HG02588 (cell line): ENCODE measurements at regions not wholly inside any gene's neighbourhood (a gene's known extent, or its start where the extent isn't known, plus 50 kb on each side); places are given as distances from the start of the nearest gene placed in this dataset.

Source experiments
- ATAC-seq: cut with Tn5 transposase; IDR thresholded peaks from one replicate; pipeline ENCODE4 v1.9.1; 2021; ENCODE audit warnings: mild to moderate bottlenecking, moderate library complexity; ENCODE audit not compliant: unreplicated experiment

DNA sequence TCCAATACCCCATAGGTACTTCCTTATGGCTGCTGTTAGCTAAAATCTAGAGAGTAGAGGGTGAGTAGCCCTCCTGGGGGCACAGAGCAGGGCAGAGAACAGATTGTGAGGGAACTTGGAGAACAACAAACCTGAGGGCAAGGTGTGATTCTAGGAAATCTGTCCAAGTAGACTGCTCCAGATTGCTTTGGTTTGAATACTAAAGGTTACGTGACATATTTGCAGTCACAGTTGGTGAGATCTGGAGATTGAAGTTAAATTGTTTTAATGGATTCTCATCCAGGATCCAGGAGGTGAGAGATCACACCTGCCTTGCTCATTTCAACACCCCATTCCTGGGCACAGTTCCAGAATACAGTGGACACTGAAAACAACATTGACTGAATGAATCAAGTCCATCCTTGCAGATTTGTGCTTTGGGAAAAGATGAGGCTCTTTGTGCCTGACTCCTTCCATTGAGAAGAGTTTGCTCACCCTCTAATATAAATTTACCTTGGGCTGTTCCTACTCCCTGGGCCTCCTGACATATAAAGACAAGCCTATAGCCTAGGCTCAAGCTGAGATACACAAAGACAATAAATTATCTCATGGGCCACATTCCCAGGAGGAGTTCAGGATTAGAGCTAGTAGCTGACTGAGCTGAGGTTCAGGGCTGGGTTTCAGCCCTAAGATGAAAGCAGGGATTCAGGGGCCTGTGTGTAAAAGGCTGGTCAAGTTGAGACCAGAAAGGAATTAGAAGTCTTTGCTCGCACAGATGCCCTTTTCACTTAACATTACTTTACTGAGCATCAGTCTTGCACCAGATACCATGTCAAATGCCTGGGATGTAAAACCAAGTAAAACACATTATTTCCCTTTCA is 400.9 kb upstream of the MCTP2 start:
- ATAC-seq = no peak

DNA sequence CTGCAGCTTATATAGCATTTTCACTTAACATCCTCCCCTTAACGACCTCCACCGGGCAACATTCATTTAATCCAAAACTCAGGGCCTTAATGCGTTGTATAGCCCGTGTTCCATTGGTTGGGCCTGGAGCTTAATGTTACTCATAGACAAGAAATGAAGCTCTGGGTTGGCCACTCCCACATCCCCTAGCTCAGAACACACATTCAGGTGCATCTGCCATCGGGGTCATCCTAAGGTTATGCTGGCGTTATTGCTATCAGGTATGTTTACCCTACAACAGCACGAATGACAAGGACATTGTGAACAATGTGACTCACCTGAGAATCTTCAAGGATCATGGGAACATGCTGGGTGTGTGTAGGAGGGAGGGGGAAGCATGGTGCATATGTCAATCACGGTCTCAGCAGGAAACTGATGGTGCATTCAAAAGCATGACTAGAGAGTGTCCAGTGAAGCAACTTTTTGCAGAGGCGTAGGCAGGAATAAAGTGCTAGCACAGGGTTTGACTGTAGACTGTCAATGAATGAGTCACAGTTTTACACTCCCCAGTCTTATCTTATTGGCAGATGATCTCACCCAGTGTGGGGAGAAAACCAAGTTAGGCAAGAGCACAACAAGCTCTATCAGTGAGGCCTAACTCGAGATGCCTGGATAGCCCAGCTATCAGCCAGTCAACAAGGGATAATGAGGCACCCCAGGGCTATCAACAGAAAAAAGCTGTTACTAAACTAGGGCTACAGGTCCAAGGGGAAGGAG is 402.1 kb upstream of the MCTP2 start:
- no peak for ATAC-seq

DNA sequence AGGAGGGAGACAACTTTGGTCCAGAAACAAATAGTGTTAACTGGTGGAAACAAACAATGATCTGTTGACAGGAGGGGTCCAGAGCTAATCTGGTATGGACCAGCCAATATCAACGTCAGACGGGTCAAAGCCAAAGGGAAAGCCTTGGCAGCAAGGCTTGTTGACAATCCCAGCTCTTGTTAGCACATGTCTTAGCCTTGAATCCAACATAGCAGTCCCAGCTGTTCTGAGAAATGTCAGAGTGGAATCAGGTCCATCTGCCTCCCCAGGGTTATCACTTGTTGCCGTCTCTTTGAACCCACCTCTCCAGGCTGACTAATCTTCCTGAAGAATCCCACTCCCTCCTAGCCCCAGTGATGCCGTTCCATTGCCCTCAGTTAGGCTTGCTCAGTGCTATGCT is 404.6 kb upstream of the MCTP2 start:
- no peak for ATAC-seq

DNA sequence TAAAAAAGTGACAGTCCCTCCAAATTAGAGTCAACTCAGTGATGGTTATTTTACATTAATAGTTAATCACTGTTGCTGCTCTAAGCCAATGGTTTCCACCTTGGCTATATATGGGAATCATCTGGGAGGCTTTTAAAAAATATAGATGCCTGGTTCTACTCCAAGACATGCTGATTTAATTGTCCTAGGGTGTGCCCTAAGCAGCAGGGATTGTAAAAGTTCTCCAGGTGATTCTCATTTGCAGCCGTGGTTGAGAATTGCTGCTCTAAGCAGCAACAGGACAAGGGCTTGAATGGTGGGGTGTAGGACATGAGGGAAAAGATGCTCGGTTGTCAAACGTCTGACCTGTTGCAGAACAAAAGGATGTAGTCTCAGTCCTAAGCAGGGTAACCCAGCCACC is 405.1 kb upstream of the MCTP2 start:
- ATAC-seq = no peak

DNA sequence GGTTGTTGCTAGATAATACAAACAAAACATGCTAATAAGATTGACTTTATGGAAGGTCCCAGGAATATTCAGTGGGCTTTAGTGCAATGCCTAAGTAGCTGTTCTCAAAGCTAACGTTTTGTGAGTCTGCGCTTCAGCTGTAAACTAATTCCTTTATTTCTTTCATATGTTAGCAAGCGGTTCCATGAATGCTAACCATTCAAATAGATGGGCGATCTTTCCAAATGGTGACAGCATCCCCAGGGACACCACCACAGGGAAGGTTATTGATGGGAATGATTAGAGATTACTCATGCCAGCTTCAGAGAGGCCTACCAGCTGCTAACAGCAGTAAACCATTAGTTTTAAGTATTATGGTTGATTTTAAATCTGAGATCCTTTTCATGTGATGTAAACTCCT is 405.7 kb upstream of the MCTP2 start:
- ATAC-seq = no peak

DNA sequence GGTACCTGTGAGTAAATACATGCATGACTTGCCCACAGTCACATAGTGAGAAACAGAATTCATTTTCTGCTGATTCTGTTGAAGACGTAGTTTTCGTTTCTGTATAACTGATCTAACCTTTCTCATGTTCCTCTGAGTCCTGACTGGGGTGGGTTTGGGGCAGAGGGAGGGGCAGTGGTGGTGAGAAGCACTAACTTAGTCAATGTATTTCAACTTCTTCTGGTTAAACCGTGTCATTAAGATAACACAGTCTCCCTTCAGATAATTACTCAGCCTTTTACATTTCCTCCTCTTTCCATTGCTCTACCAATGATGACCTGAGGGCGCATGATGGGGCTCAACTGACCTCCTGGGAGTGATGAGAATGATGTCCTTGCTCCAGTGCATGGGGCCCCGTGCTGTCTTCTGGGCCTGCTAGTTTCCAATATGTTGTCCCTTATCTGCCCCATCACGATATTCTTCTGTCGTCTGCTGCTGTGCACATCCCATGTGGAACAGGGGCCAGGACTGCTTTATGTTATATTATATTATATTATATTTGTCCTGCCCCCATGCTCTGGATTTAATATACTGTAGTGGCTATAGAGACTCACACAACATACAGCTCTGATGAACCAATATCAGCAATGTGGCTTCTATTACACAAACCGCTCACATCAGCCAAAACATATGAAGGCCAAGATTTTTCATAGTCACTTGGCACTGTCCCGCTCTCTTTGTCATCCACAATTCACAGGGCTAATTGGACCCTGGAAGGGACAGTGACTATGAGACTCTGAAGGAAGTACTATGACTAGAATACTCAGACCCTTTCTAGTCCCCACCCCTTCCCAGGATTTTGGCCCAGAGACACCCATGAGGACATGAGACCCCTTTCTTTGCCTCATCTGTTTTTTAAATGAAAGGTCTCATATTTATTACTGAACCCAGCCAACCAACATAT is 407.1 kb upstream of the MCTP2 start:
- no peak for ATAC-seq

DNA sequence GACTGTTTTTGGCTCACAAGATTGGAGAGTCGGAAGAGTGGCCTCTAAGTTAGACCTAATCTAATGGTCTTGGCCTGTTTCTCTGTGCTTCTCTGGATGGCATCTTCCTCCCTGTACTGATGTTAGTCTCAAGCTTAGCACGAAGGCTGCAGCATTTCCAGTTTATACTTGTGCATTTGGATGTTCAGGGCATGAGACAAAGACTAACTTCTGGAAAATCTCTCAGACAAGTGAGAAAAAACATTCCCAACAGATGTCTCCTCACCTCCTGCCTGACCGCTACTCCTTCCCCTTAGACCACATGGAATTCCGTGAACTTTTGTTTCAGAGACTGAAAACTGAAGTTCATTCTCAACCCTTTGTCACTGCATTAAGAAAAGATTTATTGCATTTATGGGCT is 410.8 kb upstream of the MCTP2 start:
- ATAC-seq = no peak

DNA sequence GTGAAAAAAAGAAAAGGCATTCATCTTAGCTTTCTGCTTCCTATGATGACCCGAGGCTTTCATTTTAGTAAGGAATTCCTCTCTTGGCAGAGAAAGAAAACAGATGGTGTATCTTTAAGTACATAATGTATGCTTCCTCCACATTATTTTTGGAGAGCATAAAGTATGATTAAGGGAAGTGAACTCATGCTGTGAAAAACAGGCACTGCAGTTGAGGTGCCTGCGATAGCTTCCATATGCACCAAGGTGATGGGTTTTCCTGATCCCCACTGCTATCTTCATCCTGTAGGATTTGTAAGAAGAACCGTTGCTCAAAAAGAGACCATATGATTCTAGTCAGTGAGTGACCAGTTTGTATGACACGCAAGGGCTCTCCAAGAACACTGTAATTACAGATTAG is 411.5 kb upstream of the MCTP2 start:
- ATAC-seq = no peak

DNA sequence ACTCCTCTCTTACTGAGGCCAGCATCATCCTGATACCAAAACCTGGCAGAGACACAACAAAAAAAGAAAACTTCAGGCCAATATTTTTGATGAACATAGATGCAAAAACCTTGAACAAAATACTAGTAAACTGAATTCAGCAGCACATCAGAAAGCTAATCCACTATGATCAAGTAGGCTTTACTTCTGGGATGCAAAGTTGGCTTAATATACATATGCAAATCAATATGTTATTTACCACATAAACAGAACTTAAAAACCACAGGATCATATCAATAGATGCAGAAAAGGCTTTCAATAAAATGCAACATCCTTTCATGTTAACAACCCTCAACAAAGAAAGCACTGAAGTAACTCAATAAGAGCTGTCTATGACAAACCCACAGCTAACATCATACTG is 414.5 kb upstream of the MCTP2 start:
- no peak for ATAC-seq

DNA sequence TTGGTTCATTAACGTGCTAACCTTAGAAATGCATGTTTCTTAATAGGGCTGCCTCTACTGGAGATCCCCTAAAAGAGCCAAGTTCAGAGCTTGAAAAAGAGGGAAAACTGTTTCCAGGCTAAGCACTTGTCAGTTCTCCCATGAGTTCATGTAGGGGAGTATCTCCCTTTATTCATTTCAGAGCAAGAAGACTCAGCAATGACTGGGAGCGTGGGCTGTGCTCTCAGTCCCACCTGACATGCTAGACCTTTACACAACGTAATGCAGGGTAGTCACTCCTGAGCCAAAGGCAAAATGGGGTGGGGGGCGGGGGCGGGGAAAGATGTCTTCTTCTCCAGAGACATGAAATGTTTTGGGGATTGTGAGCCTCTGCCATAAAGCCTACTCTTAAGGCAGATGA is 420.1 kb upstream of the MCTP2 start:
- no peak for ATAC-seq

DNA sequence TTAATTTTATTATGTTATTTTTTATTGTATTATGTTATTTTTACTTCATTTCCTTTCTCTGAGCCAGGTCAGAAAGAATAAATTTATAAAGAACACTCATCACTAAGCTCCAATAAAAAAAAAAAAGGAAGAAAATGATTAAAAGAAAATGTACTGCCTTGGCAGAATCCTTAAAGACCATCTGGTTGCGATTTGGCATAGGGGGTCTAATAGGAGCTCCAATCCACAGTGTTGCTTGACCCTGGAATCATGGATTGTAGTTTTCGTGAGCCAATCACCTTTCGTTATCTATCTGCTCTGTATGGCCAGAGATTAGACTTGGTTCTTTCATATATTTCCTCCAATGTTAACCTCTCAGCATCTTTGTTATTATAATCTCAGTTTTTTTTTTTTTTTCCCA is 421.8 kb upstream of the MCTP2 start:
- ATAC-seq = no peak

DNA sequence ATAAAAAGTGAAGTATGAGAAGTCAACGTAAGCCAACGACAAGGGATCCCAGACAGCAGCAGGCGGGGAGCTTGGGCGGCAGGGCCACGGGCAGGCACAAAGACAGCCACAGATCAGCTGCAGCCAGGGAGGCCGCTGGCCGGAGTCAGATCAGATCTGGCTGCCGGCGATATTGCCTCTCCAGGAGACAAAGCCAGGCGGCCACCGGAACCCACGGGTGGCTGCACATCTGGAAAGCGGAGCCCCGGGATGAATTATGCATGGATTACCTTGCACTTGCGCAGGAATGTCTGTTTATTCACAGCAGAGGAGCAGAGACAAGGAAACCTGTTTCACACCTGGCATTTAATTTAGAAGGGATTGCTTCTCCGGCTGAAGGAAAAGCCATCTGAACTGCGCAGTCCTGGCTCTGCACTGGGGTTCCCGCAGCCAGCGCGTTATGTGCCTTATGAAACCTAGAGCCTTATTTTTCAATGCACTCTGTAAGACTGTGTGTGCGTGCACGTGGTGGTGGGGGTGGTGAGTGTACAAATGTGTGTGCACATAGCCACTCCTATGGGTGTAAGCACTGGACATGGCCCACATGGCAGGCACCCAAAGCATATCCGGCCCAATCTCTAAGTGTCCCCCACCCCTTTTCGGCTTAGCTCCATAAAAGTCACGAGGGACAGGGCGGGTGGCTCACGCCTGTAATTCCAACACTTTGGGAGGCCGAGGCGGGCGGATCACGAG is 427.8 kb upstream of the MCTP2 start:
- ATAC-seq = no peak

DNA sequence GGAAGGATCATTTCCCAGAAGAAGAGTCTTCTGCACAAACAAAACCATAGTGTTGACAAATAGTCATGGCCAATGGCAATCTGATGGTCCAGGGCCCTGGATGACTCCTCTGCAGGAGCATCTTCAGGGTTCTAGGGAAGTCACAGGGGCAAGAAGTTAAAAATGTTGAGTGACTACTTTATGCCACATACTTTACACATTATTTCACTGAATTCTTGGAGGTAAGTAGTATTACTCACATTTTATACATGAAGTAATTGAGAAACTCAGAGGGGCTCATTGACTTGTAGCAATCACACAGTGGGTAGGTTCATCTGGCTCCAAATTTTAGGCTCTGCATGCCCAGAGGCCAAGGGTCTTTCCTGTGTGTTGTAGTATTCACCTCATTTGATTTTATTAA is 430.2 kb upstream of the MCTP2 start:
- ATAC-seq = no peak

DNA sequence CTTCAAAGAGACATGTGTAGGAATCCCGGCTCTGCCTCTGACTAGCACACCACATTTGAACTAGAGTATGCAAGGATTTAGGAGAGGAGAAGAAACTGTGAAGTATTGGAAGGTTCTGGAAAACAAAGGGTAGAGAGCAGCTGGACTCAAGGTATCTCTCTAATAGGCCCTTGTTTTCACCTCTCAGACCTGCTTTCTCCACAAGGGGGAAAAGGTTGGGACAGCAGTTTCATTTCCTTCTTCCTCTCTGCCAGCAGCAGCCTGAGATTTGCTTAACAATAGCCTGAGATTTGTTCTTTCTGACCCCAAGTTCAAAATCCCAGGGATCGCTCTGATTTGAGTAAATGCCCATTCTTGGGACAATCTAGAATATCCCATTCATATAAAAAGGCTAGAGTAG is 430.6 kb upstream of the MCTP2 start:
- no peak for ATAC-seq

DNA sequence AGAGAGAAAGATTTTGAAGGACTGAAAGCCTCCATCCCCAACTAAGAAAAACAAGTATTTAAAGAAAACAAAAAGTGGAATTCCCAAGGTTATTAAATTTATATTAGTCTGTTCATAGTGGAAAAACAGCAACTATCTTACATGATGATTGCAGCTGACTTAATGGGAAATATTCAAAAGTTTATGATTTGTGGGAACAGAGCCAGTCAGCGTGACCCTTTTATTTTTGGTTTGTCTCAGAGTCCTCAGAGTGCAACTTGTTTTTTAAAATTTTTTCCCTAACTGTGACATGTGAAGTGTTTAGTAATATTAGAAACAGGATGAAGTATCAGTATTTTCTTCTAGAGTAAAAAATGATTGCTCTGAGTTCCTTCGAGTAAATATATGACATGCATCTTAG is 441.9 kb upstream of the MCTP2 start:
- no peak for ATAC-seq

DNA sequence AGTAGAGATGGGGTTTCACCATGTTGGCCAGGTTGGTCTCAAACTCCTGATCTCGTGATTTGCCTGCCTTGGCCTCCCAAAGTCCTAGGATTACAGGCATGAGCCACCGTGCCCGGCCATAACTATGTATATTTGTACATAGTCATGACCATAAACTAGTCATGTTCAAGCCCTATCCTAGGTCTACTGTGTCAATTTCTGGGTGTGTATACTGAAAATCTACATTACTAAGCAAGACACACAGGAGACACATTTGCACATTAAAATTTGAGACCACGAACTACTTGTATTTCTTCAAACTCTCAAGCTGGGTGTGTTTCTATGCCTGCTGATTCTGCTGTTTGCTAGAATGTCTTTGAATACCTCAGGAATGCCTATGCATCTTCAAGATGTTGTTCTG is 451.3 kb upstream of the MCTP2 start:
- no peak for ATAC-seq

DNA sequence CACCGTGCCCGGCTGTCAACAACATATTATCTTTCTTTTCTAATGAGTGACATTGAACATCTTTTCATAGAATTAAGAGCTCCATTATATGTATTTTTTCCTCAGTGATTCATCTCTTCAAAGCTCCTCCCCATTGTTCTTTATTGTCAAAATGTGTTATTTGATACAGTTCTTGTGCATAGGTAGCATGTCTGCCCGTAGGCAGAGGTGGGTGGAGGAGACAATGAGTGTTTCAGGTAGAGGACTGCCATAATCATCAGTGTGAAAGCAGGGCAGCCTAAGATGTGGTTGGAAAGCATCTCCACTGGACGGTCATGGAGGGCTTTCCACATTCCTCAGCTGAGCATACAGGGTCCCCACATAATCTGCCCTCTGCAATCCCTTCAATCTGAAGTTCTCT is 452.0 kb upstream of the MCTP2 start:
- no peak for ATAC-seq

DNA sequence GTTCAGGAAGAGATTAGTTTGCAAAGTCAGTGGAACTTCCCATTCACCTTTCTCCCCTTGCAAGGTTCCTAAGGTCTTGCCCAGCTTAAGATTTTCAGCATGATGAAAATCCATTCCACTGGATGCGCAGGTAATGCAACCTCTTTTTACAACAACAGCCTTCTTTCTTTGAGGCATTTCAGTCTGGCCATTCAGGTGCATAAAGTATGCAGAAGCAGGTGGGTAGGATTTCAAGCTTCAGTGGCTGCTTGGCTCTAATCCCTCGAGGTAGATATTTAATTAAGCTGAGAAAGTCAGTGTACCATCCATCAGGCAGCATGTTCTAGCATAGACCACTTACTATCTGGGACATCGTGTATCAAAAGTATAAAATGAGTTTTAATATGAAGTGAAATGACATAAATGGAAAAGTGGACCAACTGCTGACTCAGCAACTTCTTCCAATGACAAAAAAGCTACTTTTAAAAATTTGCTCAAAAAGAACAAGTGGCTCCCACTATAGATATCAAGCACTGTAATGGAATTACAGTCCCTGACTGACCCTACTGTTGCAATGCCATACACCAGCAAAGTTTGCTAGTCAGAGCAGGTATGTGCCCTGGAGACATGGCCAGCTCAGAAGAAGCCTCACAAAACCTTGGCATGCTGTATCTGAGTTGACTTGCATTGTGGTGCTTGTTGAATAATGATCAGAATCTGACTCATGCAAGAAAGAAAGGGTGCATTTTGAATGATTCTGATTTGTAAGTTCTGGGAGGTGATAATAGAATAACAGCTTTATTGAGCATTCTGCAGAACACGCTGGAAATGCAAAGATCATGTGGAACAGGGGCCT is 459.9 kb upstream of the MCTP2 start:
- ATAC-seq = no peak

DNA sequence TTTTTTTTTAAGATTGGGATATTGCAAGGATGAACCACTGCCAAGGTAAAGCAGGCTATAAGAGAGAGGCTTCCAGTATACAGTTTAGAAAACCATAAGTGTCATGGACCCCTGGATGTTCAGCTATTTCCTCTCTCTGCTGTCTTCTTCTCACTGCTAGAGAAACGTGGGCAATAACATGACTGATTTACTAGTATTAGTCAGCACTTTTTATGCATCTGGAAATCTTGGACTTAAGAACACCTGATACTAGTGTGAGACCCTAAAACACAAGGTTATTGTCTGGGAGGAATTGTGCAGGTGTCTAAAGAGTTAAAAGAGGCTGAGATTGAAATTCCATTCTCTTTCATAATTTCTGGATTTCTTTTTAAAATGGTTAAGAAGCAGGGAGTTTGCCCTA is 460.6 kb upstream of the MCTP2 start:
- no peak for ATAC-seq

DNA sequence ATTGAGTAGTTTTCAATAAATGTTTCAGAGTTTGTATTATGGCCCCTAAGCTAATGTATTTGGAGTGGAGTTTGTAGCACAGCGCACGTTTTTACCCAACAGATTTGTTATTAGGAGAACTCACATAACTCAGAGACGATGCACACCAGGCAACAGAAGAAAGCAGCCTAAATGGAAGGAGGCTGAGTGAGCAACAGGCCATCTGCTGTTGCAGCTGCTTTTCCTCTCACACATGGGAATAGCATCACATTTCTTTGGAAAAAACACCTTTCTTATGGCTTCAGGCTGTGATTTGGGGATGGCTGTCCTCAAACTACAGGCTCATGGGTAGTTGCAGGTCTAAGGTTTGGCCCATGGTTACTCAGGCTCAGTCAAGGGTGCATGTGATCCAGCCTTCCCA is 469.3 kb upstream of the MCTP2 start:
- no peak for ATAC-seq
